Testis (tissue), 2 donors: ENCODE measurements at regions not wholly inside any gene's neighbourhood (a gene's known extent, or its start where the extent isn't known, plus 50 kb on each side); places are given as distances from the start of the nearest gene placed in this dataset.

ENCODE experiments used
- DNase-seq: peaks from one replicate; pipeline ENCODE4 v3.0.0-alpha.2; 2019
- H3K27ac ChIP-seq, 2 donors: fragments of 200-600 bp; sonication (generic); one replicate each; pipeline ENCODE4 v1.5.1; 2019
- H3K27me3 ChIP-seq: fragments of 200-600 bp; sonication (generic); one replicate; pipeline ENCODE4 v1.5.1; 2019
- H3K36me3 ChIP-seq: fragments of 200-600 bp; sonication (generic); one replicate; pipeline ENCODE4 v1.5.1; 2017; ENCODE audit warnings: low read depth; ENCODE audit errors: missing control alignments
- H3K4me1 ChIP-seq: fragments of 200-600 bp; sonication (generic); one replicate; pipeline ENCODE4 v1.5.1; 2019
- H3K4me3 ChIP-seq, 2 donors: fragments of 200-600 bp; sonication (generic); one replicate each; pipeline ENCODE4 v1.5.1; 2017 to 2019
- H3K9me3 ChIP-seq: fragments of 200-600 bp; sonication (generic); one replicate; pipeline ENCODE4 v1.5.1; 2017
- POLR2A ChIP-seq: fragments of 450-650 bp; IDR thresholded peaks from one replicate; pipeline ENCODE4 v1.6.1; 2017; ENCODE audit warnings: antibody characterized with exemption, mild to moderate bottlenecking, moderate library complexity
- WGBS, 2 donors: methylation state at CpG; one replicate each; pipeline ENCODE4 v1.1.5; 2018; 5-methylcytosine and 5-hydroxymethylcytosine counted together
- intact Hi-C: fragments of 100-400 bp; cut with DNase I; formaldehyde crosslinking; loops from one replicate; pipeline ENCODE4 v1.15.1; 2023; ENCODE audit warnings: low total_unique reads
- TF ChIP-seq, protein P1 (sequence below), 3 experiments: fragments of 450-650 bp in 2 of 3; fragments of 200-600 bp in 1 of 3; sonication (generic) in 1 of 3; IDR thresholded peaks; one replicate each; pipeline ENCODE4 v1.5.1; 2016 to 2019; ENCODE audit warnings: antibody characterized with exemption in 3 of 3, mild to moderate bottlenecking in 2 of 3, moderate library complexity in 1 of 3

DNA sequence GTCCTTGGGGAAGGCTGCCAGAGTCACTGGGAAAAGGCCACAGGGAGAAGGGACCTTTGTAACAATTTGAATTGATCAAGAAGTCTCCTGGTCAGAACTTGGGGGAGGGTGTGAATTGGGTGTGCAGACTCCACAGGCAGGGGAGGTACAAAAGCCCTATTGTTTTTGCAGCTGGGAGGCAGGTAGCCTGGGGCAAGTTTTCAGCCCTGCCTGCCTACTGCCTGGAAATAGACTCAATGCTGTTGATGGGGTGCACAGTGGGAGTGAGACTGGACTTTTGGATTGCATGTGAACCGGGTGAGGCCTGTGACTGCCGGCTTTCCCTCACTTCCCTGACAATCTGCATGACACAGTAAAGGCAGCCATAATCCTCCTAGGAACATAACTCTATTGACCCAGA is 947.0 kb downstream of the REEP3 start:
- no peak overlapping the region for H3K27ac ChIP-seq
- DNase-seq, result no peak
- no peak overlapping the region for H3K4me3 ChIP-seq
- H3K9me3 ChIP-seq, result no peaks in the 10 kb centered on the region
- no peaks in the 10 kb centered on the region for H3K36me3 ChIP-seq
- TF ChIP-seq, protein P1, sequence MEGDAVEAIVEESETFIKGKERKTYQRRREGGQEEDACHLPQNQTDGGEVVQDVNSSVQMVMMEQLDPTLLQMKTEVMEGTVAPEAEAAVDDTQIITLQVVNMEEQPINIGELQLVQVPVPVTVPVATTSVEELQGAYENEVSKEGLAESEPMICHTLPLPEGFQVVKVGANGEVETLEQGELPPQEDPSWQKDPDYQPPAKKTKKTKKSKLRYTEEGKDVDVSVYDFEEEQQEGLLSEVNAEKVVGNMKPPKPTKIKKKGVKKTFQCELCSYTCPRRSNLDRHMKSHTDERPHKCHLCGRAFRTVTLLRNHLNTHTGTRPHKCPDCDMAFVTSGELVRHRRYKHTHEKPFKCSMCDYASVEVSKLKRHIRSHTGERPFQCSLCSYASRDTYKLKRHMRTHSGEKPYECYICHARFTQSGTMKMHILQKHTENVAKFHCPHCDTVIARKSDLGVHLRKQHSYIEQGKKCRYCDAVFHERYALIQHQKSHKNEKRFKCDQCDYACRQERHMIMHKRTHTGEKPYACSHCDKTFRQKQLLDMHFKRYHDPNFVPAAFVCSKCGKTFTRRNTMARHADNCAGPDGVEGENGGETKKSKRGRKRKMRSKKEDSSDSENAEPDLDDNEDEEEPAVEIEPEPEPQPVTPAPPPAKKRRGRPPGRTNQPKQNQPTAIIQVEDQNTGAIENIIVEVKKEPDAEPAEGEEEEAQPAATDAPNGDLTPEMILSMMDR (IDR thresholded peaks at IDR 0.05), result no peak
- TF ChIP-seq POLR2A, result no peak
- H3K4me1 ChIP-seq, result no peaks in the 10 kb centered on the region
- WGBS, 2 donors, result 89 to 90% methylated on average over 2 of the region's 2 CpGs
- intact Hi-C loops, result no loop called here
- H3K27me3 ChIP-seq, result no peaks in the 10 kb centered on the region

DNA sequence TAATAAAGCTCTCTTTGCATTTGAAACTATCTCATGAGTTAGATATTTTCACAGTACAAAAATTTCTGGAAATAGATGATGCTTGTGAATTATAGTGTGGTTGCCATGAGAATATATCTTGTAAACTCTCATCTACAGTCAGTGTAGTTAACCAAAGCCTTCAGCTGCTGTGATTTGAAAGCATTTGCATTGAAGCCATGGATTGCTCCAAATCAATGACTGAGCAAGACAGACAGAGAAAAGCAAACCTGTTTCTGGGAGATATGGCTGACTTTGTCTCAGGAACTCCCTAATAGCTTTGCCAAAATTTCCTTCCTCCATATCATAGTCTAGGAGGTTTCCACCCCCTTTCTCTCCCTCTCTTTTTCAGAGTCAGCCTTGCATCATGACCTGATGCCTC is 955.3 kb downstream of the REEP3 start:
- Histone ChIP-seq H3K9me3 (no peaks in the 10 kb centered on the region), H3K36me3 (no peaks in the 10 kb centered on the region), H3K4me3 (no peak overlapping the region), H3K27ac (no peak overlapping the region), H3K27me3 (no peaks in the 10 kb centered on the region), H3K4me1 (no peaks in the 10 kb centered on the region)
- intact Hi-C loops, result no loop called here
- TF ChIP-seq POLR2A, result no peak
- TF ChIP-seq, protein P1 (IDR thresholded peaks at IDR 0.05), result no peak
- DNase-seq, result no peak

DNA sequence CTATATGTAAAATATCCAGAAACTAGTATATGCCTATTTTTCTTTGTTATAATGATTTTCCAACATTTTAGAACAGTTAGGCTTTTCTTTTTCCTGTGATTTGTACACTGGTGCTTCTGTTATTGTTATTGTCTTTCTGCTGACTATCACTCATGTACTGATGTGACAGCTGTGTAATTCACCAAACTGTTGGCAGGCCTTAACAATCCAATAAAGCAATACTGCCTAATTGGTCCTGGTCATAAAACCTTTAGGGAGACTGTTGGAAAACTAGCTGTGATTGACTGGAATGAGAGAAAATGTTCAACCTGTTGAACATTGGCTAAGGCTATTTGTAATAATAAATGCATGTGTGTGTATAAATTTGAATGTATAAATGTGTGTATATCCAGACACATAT is 956.6 kb downstream of the REEP3 start:
- DNase-seq, result no peak
- TF ChIP-seq, protein P1 (IDR thresholded peaks at IDR 0.05), result no peak
- no peak for TF ChIP-seq POLR2A

DNA sequence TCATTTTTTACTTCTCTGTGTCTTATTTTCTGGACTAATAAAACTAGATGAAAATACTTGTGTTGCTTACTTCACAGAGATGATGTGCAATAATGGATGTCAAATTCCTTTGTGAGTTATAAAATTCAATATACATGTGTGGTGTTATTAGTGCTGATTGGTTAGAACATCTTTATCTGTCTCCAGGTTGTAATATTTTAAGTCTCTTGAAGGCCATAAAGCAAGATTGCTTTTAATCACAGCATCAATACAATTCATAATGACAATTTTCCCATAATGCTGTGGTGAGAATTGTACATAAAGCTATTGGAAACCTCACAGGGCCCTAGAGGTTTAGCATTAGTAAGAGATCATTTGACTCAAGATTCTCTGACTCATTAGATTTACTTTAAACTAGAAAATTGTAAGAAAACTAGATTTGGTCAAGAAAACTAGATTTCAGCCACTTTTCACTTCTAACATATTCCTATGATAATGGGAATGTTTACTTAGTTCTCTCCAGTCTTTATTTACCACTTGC is 963.7 kb downstream of the REEP3 start:
- intact Hi-C loops, result no loop called here
- Histone ChIP-seq H3K27ac (no peak overlapping the region), H3K4me1 (no peaks in the 10 kb centered on the region), H3K36me3 (no peaks in the 10 kb centered on the region), H3K4me3 (no peak overlapping the region), H3K27me3 (no peaks in the 10 kb centered on the region), H3K9me3 (no peaks in the 10 kb centered on the region)
- DNase-seq, result no peak
- TF ChIP-seq, protein P1 (IDR thresholded peaks at IDR 0.05), result no peak
- TF ChIP-seq POLR2A, result no peak

More for the DNA sequence above, 956.6 kb downstream of the REEP3 start:
- Histone ChIP-seq H3K27me3 (no peaks in the 10 kb centered on the region), H3K4me3 (no peak overlapping the region), H3K9me3 (no peaks in the 10 kb centered on the region), H3K36me3 (no peaks in the 10 kb centered on the region), H3K4me1 (no peaks in the 10 kb centered on the region), H3K27ac (no peak overlapping the region)
- intact Hi-C loops, result no loop called here

DNA sequence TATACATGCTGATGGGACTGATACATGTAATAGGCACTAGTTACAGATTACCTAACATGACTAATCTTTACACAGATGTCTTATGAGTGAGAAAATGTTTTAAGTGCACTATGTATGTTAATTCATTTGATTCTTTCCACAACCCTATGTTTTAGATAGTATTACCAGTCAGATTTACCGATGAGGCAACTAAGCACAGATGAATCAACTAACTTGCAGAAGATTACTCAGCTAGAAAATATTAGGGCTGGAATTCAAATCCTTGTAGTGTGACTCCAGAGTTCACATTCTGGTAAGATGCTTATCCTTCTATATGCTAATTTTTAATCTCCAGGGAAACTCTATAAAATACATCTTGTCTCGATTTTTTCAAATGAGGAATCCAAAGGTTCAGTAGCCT is 964.9 kb downstream of the REEP3 start:
- Histone ChIP-seq H3K36me3 (no peaks in the 10 kb centered on the region), H3K4me1 (no peaks in the 10 kb centered on the region), H3K4me3 (no peak overlapping the region), H3K9me3 (no peaks in the 10 kb centered on the region), H3K27ac (no peak overlapping the region), H3K27me3 (no peaks in the 10 kb centered on the region)
- TF ChIP-seq, protein P1 (IDR thresholded peaks at IDR 0.05), result no peak
- no peak for TF ChIP-seq POLR2A
- DNase-seq, result no peak
- WGBS, 2 donors, result 69 to 75% methylated on average over 2 of the region's 2 CpGs
- intact Hi-C loops, result no loop called here
